Astrocyte (in vitro differentiated cells and primary cell): ENCODE measurements at regions not wholly inside any gene's neighbourhood (a gene's known extent, or its start where the extent isn't known, plus 50 kb on each side); places are given as distances from the start of the nearest gene placed in this dataset.

ENCODE experiments used
- DNase-seq: peaks from one replicate; pipeline ENCODE4 v3.0.0-alpha.2; 2010; ENCODE audit warnings: low read depth
- FAIRE-seq: peaks from 2 replicates; lab custom pipeline; 2011; peaks lifted over from hg19 to GRCh38; lab: Jason Lieb, UNC
- H2AFZ ChIP-seq: 2 replicates; pipeline ENCODE4 v1.6.0; 2012; ENCODE audit warnings: low read depth, low read length, inconsistent platforms
- H3K27ac ChIP-seq: 2 replicates; pipeline ENCODE4 v1.5.1; 2011; ENCODE audit warnings: low read depth, low read length, inconsistent platforms
- H3K27me3 ChIP-seq: 2 replicates; pipeline ENCODE4 v1.6.0; 2011; ENCODE audit warnings: low read length, inconsistent platforms; ENCODE audit not compliant: insufficient read depth
- H3K36me3 ChIP-seq: 2 replicates; pipeline ENCODE4 v1.5.1; 2011; ENCODE audit warnings: low read length, inconsistent platforms; ENCODE audit not compliant: insufficient read depth
- H3K4me1 ChIP-seq: 2 replicates; pipeline ENCODE4 v1.5.1; 2011; ENCODE audit warnings: low read length, inconsistent platforms; ENCODE audit not compliant: insufficient read depth
- H3K4me2 ChIP-seq: 2 replicates; pipeline ENCODE4 v1.6.0; 2012; ENCODE audit warnings: low read length, inconsistent platforms
- H3K4me3 ChIP-seq: 2 replicates; pipeline ENCODE4 v1.5.1; 2011; ENCODE audit warnings: low read depth, mild to moderate bottlenecking, low read length, inconsistent platforms; ENCODE audit not compliant: insufficient read depth
- H3K79me2 ChIP-seq: 2 replicates; pipeline ENCODE4 v1.6.0; 2012; ENCODE audit warnings: mild to moderate bottlenecking, low read length, inconsistent platforms; ENCODE audit not compliant: insufficient read depth
- H3K9ac ChIP-seq: 2 replicates; pipeline ENCODE4 v1.6.0; 2012; ENCODE audit warnings: mild to moderate bottlenecking, low read length, inconsistent platforms
- H3K9me3 ChIP-seq: 2 replicates; pipeline ENCODE4 v1.5.1; 2012; ENCODE audit warnings: low read depth, mild to moderate bottlenecking, low read length, inconsistent platforms; ENCODE audit not compliant: insufficient read depth
- H4K20me1 ChIP-seq: 2 replicates; pipeline ENCODE4 v1.6.0; 2012; ENCODE audit warnings: low read length, inconsistent platforms; ENCODE audit not compliant: insufficient read depth
- H3K27ac Mint-ChIP-seq: one replicate; pipeline ENCODE4 v1.8.0; 2021; ENCODE audit warnings: mild to moderate bottlenecking, mixed read lengths; ENCODE audit not compliant: unreplicated experiment
- H3K27me3 Mint-ChIP-seq: one replicate; pipeline ENCODE4 v1.8.0; 2021; ENCODE audit warnings: low read depth, mixed read lengths; ENCODE audit not compliant: unreplicated experiment
- H3K36me3 Mint-ChIP-seq: one replicate; pipeline ENCODE4 v1.8.0; 2021; ENCODE audit warnings: low read depth, mixed read lengths; ENCODE audit not compliant: unreplicated experiment
- H3K4me1 Mint-ChIP-seq: one replicate; pipeline ENCODE4 v1.8.0; 2021; ENCODE audit warnings: low read depth, mixed read lengths; ENCODE audit not compliant: unreplicated experiment
- H3K4me3 Mint-ChIP-seq: one replicate; pipeline ENCODE4 v1.8.0; 2021; ENCODE audit warnings: mild to moderate bottlenecking, moderate library complexity, mixed read lengths; ENCODE audit not compliant: unreplicated experiment
- H3K9me3 Mint-ChIP-seq: one replicate; pipeline ENCODE4 v1.8.0; 2021; ENCODE audit warnings: mild to moderate bottlenecking, mixed read lengths; ENCODE audit not compliant: unreplicated experiment
- CTCF ChIP-seq: IDR thresholded peaks from 2 replicates; pipeline ENCODE4 v1.5.1; 2011; ENCODE audit warnings: low read depth, mild to moderate bottlenecking, inconsistent platforms, low read length, moderate library complexity; ENCODE audit not compliant: insufficient read depth
- EZH2 ChIP-seq: IDR thresholded peaks from 2 replicates; pipeline ENCODE4 v1.6.1; 2012; ENCODE audit warnings: mild to moderate bottlenecking, low read length, inconsistent platforms; ENCODE audit not compliant: insufficient read depth

- H3K9me3 ChIP-seq, result no peaks in the 10 kb centered on the region
- no peak overlapping the region for H3K4me3 ChIP-seq
- H4K20me1 ChIP-seq, result no peaks in the 10 kb centered on the region
- peak overlapping the region; percentile 48 for H3K4me2 ChIP-seq
- H3K36me3 Mint-ChIP-seq, result no peaks in the 10 kb centered on the region
- peaks cover 6% of the 10 kb centered on the region for H3K27me3 ChIP-seq
- TF ChIP-seq EZH2, result no peak
- TF ChIP-seq CTCF, result no peak
- no peak overlapping the region for H3K27ac Mint-ChIP-seq
- H3K4me1 ChIP-seq, result peaks cover 16% of the 10 kb centered on the region
- H3K36me3 ChIP-seq, result no peaks in the 10 kb centered on the region
- H3K27ac ChIP-seq, result no peak overlapping the region
- peak; percentile 67 for DNase-seq
- no peak overlapping the region for H3K4me3 Mint-ChIP-seq
- no peak for FAIRE-seq
- peaks cover 14% of the 10 kb centered on the region for H3K27me3 Mint-ChIP-seq
- H3K9ac ChIP-seq, result no peak overlapping the region
- peaks cover 25% of the 10 kb centered on the region for H3K4me1 Mint-ChIP-seq
- H2AFZ ChIP-seq, result no peak overlapping the region
- no peaks in the 10 kb centered on the region for H3K79me2 ChIP-seq
- H3K9me3 Mint-ChIP-seq, result no peaks in the 10 kb centered on the region
Measured at GRCh38 chr12:11508699-11509098, 113.3 kb upstream of the PRB2 start.

GRCh38 chr12:11509326-11509725, 114.0 kb upstream of the PRB2 start:
- Mint-ChIP-seq H3K4me3 (no peak overlapping the region), H3K27ac (peak overlapping the region; percentile 8), H3K9me3 (no peaks in the 10 kb centered on the region), H3K27me3 (peaks cover 10% of the 10 kb centered on the region), H3K36me3 (no peaks in the 10 kb centered on the region), H3K4me1 (peaks cover 25% of the 10 kb centered on the region)
- DNase-seq (no peak), FAIRE-seq (no peak)
- Histone ChIP-seq H3K27me3 (peaks cover 3% of the 10 kb centered on the region), H3K4me1 (peaks cover 16% of the 10 kb centered on the region), H3K9me3 (no peaks in the 10 kb centered on the region), H2AFZ (no peak overlapping the region), H3K4me2 (peak overlapping the region; percentile 48), H3K36me3 (no peaks in the 10 kb centered on the region), H3K79me2 (no peaks in the 10 kb centered on the region), H3K4me3 (no peak overlapping the region), H4K20me1 (no peaks in the 10 kb centered on the region), H3K9ac (no peak overlapping the region), H3K27ac (no peak overlapping the region)
- TF ChIP-seq CTCF (no peak), EZH2 (no peak)

- Histone ChIP-seq H3K27me3 (no peaks in the 10 kb centered on the region), H3K9ac (no peak overlapping the region), H2AFZ (no peak overlapping the region), H3K27ac (no peak overlapping the region), H3K9me3 (no peaks in the 10 kb centered on the region), H4K20me1 (no peaks in the 10 kb centered on the region), H3K79me2 (no peaks in the 10 kb centered on the region), H3K4me3 (no peak overlapping the region), H3K4me2 (no peak overlapping the region), H3K36me3 (no peaks in the 10 kb centered on the region), H3K4me1 (peaks cover 16% of the 10 kb centered on the region)
- Mint-ChIP-seq H3K4me1 (peaks cover 25% of the 10 kb centered on the region), H3K36me3 (no peaks in the 10 kb centered on the region), H3K4me3 (no peak overlapping the region), H3K9me3 (no peaks in the 10 kb centered on the region), H3K27me3 (no peaks in the 10 kb centered on the region), H3K27ac (no peak overlapping the region)
- DNase-seq, result no peak
- no peak for TF ChIP-seq CTCF
- TF ChIP-seq EZH2, result no peak
- no peak for FAIRE-seq
Measured at GRCh38 chr12:11510671-11511070, 115.3 kb upstream of the PRB2 start.
